A549 (cell line): ENCODE measurements at regions not wholly inside any gene's neighbourhood (a gene's known extent, or its start where the extent isn't known, plus 50 kb on each side); places are given as distances from the start of the nearest gene placed in this dataset.

Experiments
- ZNF302 ChIP-seq: fragments of 250-450 bp; sonication (Bioruptor Pico); IDR thresholded peaks from 2 replicates; pipeline ENCODE4 v1.9.0; 2021; ENCODE audit warnings: inconsistent platforms, mild to moderate bottlenecking, moderate library complexity
- TF ChIP-seq, protein P1 (sequence below): fragments of >200 bp; sonication (Bioruptor Twin); formaldehyde crosslinking; IDR thresholded peaks from 3 replicates; pipeline ENCODE4 v1.5.1; 2016
- TF ChIP-seq, protein P2 (sequence below): fragments of 200-600 bp; sonication (generic); IDR thresholded peaks from 2 replicates; pipeline ENCODE4 v1.6.1; 2016; ENCODE audit warnings: antibody characterized with exemption, mild to moderate bottlenecking, moderate library complexity
- TF ChIP-seq, protein P3 (sequence below): IDR thresholded peaks from 2 replicates; pipeline ENCODE4 v1.6.1; 2012; ENCODE audit warnings: low read depth, borderline replicate concordance

DNA sequence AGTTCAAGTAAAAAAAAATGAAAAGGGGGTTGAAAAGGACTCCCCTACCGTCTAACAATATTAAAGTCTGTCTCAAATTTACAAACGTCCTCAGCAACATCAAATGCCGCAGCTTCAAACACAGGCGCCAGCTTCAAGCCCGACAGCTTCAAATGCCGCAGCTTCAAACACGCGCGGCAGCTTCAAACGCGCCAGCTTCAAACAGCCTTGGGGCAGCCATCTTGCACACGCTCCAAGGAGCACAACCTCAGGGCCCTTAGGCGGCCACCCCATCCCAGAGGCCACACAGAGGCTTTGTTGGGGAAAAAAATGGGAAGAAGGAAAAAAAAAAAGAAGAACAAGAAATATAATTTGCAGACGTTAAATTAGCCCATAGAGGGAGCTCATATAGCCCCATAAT is 244.4 kb upstream of the VRK2 start:
- TF ChIP-seq, protein P1, sequence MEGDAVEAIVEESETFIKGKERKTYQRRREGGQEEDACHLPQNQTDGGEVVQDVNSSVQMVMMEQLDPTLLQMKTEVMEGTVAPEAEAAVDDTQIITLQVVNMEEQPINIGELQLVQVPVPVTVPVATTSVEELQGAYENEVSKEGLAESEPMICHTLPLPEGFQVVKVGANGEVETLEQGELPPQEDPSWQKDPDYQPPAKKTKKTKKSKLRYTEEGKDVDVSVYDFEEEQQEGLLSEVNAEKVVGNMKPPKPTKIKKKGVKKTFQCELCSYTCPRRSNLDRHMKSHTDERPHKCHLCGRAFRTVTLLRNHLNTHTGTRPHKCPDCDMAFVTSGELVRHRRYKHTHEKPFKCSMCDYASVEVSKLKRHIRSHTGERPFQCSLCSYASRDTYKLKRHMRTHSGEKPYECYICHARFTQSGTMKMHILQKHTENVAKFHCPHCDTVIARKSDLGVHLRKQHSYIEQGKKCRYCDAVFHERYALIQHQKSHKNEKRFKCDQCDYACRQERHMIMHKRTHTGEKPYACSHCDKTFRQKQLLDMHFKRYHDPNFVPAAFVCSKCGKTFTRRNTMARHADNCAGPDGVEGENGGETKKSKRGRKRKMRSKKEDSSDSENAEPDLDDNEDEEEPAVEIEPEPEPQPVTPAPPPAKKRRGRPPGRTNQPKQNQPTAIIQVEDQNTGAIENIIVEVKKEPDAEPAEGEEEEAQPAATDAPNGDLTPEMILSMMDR = no peak
- TF ChIP-seq, protein P2, sequence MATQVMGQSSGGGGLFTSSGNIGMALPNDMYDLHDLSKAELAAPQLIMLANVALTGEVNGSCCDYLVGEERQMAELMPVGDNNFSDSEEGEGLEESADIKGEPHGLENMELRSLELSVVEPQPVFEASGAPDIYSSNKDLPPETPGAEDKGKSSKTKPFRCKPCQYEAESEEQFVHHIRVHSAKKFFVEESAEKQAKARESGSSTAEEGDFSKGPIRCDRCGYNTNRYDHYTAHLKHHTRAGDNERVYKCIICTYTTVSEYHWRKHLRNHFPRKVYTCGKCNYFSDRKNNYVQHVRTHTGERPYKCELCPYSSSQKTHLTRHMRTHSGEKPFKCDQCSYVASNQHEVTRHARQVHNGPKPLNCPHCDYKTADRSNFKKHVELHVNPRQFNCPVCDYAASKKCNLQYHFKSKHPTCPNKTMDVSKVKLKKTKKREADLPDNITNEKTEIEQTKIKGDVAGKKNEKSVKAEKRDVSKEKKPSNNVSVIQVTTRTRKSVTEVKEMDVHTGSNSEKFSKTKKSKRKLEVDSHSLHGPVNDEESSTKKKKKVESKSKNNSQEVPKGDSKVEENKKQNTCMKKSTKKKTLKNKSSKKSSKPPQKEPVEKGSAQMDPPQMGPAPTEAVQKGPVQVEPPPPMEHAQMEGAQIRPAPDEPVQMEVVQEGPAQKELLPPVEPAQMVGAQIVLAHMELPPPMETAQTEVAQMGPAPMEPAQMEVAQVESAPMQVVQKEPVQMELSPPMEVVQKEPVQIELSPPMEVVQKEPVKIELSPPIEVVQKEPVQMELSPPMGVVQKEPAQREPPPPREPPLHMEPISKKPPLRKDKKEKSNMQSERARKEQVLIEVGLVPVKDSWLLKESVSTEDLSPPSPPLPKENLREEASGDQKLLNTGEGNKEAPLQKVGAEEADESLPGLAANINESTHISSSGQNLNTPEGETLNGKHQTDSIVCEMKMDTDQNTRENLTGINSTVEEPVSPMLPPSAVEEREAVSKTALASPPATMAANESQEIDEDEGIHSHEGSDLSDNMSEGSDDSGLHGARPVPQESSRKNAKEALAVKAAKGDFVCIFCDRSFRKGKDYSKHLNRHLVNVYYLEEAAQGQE = no peak
- no peak for TF ChIP-seq ZNF302 (CRISPR knock-in tag)
- TF ChIP-seq, protein P3, sequence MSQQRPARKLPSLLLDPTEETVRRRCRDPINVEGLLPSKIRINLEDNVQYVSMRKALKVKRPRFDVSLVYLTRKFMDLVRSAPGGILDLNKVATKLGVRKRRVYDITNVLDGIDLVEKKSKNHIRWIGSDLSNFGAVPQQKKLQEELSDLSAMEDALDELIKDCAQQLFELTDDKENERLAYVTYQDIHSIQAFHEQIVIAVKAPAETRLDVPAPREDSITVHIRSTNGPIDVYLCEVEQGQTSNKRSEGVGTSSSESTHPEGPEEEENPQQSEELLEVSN = no peak
